Astrocyte (in vitro differentiated cells and primary cell): ENCODE measurements at regions not wholly inside any gene's neighbourhood (a gene's known extent, or its start where the extent isn't known, plus 50 kb on each side); places are given as distances from the start of the nearest gene placed in this dataset.

ENCODE experiments used
- CTCF ChIP-seq: IDR thresholded peaks from 2 replicates; pipeline ENCODE4 v1.5.1; 2011; ENCODE audit warnings: low read depth, mild to moderate bottlenecking, inconsistent platforms, low read length, moderate library complexity; ENCODE audit not compliant: insufficient read depth
- EZH2 ChIP-seq: IDR thresholded peaks from 2 replicates; pipeline ENCODE4 v1.6.1; 2012; ENCODE audit warnings: mild to moderate bottlenecking, low read length, inconsistent platforms; ENCODE audit not compliant: insufficient read depth

GRCh38 chr3:43906849-43907507, 216.2 kb downstream of the ABHD5 start:
- TF ChIP-seq CTCF (no peak), EZH2 (no peak)
